Thyroid gland (tissue), 4 donors: ENCODE measurements at regions not wholly inside any gene's neighbourhood (a gene's known extent, or its start where the extent isn't known, plus 50 kb on each side); places are given as distances from the start of the nearest gene placed in this dataset.

Experiments
- POLR2A ChIP-seq, 2 donors: fragments of 450-650 bp; IDR thresholded peaks; one replicate each; pipeline ENCODE4 v1.6.1; 2017; ENCODE audit warnings: antibody characterized with exemption in 2 of 2, mild to moderate bottlenecking in 2 of 2, moderate library complexity in 1 of 2
- TF ChIP-seq, protein P1 (sequence below), 6 experiments: fragments of 200-600 bp in 3 of 6; fragments of 450-650 bp in 3 of 6; sonication (generic) in 3 of 6; IDR thresholded peaks; one replicate each; pipeline ENCODE4 v1.5.1; 2016 to 2019; ENCODE audit warnings: antibody characterized with exemption in 6 of 6, mild to moderate bottlenecking in 2 of 6, inconsistent platforms in 1 of 6, moderate library complexity in 1 of 6

DNA sequence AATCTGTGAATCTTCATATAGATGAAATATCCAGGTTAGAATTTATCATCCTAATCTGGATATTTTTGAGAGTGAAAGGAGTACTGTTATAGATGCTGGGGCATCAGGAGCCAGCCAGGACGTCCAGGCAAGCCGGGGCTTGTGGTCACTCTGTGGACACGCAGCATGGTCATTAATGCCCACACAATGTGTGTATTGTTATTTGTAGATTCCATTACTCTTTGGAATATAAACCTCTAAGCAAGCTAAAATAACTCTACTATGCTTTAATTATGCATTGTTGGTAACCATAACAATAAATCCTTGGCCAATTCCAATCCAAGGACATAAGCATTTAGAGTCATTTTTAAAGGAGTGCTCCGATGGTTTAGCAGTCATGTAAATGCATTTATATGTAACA, 137.9 kb downstream of the TM9SF2 start:
- no peak for TF ChIP-seq POLR2A (IDR thresholded peaks at IDR 0.05)
- TF ChIP-seq, protein P1, sequence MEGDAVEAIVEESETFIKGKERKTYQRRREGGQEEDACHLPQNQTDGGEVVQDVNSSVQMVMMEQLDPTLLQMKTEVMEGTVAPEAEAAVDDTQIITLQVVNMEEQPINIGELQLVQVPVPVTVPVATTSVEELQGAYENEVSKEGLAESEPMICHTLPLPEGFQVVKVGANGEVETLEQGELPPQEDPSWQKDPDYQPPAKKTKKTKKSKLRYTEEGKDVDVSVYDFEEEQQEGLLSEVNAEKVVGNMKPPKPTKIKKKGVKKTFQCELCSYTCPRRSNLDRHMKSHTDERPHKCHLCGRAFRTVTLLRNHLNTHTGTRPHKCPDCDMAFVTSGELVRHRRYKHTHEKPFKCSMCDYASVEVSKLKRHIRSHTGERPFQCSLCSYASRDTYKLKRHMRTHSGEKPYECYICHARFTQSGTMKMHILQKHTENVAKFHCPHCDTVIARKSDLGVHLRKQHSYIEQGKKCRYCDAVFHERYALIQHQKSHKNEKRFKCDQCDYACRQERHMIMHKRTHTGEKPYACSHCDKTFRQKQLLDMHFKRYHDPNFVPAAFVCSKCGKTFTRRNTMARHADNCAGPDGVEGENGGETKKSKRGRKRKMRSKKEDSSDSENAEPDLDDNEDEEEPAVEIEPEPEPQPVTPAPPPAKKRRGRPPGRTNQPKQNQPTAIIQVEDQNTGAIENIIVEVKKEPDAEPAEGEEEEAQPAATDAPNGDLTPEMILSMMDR (IDR thresholded peaks at IDR 0.05), result no peak
